Kidney (tissue), 13 donors: ENCODE measurements at regions not wholly inside any gene's neighbourhood (a gene's known extent, or its start where the extent isn't known, plus 50 kb on each side); places are given as distances from the start of the nearest gene placed in this dataset.

Experiments used
- DNase-seq, 5 donors: peaks; one replicate each; pipeline ENCODE4 v3.0.0-alpha.2; 2013 to 2020
- FAIRE-seq: peaks from 2 replicates; lab custom pipeline; 2012; peaks lifted over from hg19 to GRCh38; lab: Jason Lieb, UNC
- H3K27ac ChIP-seq, 2 donors: one replicate each; pipeline ENCODE4 v1.7.0; 2013; ENCODE audit warnings: low read depth in 2 of 2, low read length in 2 of 2, inconsistent platforms in 1 of 2
- H3K27me3 ChIP-seq: one replicate; pipeline ENCODE4 v1.7.1; 2013; ENCODE audit warnings: low read length, inconsistent platforms; ENCODE audit not compliant: control insufficient read depth, insufficient read depth
- H3K36me3 ChIP-seq, 3 donors: one replicate each; pipeline versions ENCODE4 v1.7.0 to v1.7.1; 2013; ENCODE audit warnings: low read length in 3 of 3, control low read depth in 1 of 3, inconsistent platforms in 1 of 3; ENCODE audit not compliant: insufficient read depth in 3 of 3, control insufficient read depth in 2 of 3
- H3K4me1 ChIP-seq, 3 donors: one replicate each; pipeline versions ENCODE4 v1.7.0 to v1.7.1; 2013; ENCODE audit warnings: low read length in 3 of 3, inconsistent platforms in 1 of 3, low read depth in 1 of 3; ENCODE audit not compliant: control insufficient read depth in 2 of 3, insufficient read depth in 2 of 3
- H3K4me3 ChIP-seq, 3 donors: one replicate each; pipeline versions ENCODE4 v1.7.0 to v1.8.1; 2013; ENCODE audit warnings: low read length in 3 of 3, control low read depth in 1 of 3, inconsistent platforms in 1 of 3
- H3K9ac ChIP-seq, 3 donors: one replicate each; pipeline versions ENCODE4 v1.7.0 to v1.7.1; 2013; ENCODE audit warnings: low read length in 3 of 3, control low read depth in 1 of 3, inconsistent platforms in 1 of 3
- H3K9me3 ChIP-seq, 3 donors: one replicate each; pipeline versions ENCODE4 v1.7.0 to v1.7.1; 2013; ENCODE audit warnings: low read length in 3 of 3, control low read depth in 1 of 3, inconsistent platforms in 1 of 3; ENCODE audit not compliant: control insufficient read depth in 2 of 3, insufficient read depth in 1 of 3
- CTCF ChIP-seq: IDR thresholded peaks from 3 replicates; pipeline ENCODE4 v1.5.1; 2012; ENCODE audit warnings: mild to moderate bottlenecking, moderate library complexity, borderline replicate concordance; ENCODE audit not compliant: insufficient read depth; ENCODE audit errors: extremely low read depth
- intact Hi-C: fragments of 100-400 bp; cut with DNase I; formaldehyde crosslinking; loops from one replicate; pipeline ENCODE4 v1.11.1; 2022
- donor health status: control.
- donor health status: control.
- donor health status: control.
- donor health status: control.
- donor health status: control.
- donor health status: DM: yes; HTN: yes; CAD: no.
- donor health status: Normal renal cell carcinoma (clear cell type).

DNA sequence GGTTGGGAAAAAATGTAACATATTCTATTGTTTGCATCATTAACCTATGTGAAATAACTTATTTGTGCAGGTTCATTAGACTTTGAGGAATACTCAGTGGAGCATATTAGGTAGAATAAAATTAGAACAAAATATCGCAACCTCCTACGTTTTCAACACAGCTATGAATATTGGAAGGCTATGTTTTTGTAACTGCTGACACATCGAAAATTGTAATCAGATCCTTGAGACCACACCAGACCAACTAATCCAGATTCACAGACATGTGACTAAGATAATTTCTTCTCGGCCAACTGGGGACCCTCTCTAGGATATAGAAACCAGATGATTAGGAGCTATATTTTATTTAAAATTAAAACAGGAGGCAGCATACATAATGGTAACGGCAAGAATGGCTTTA is 77.5 kb upstream of the VWC2 start:
- DNase-seq, result no peak
- TF ChIP-seq CTCF, result no peak
- intact Hi-C loops, result no loop called here
- Histone ChIP-seq H3K36me3 (no peaks in the 10 kb centered on the region), H3K4me1 (no peaks in the 10 kb centered on the region), H3K27ac (no peak overlapping the region), H3K4me3 (no peak overlapping the region), H3K9me3 (no peaks in the 10 kb centered on the region), H3K27me3 (no peaks in the 10 kb centered on the region), H3K9ac (no peak overlapping the region)
- no peak for FAIRE-seq

DNA sequence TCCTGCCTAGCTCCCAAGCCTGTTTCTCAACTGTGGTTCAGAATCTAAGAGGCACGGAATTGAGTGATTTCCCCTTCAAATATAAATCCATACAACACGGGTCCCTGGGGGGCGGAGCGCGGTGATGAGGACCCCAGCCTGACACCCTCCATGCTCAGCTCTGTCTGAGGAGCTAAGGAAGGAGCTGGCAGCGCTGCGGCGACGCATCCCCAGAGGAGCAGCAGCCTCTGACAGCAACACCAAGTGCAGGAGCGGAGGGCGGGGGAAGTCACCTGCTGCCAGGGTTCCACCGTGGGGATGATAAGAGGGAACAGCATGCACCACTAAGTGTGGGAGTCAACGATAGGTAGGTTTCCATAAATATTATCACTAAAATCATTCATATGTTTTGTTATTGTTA is 72.6 kb upstream of the VWC2 start:
- Histone ChIP-seq H3K9ac (no peak overlapping the region), H3K27ac (no peak overlapping the region), H3K4me3 (no peak overlapping the region), H3K4me1 (no peaks in the 10 kb centered on the region), H3K36me3 (no peaks in the 10 kb centered on the region), H3K27me3 (no peaks in the 10 kb centered on the region), H3K9me3 (no peaks in the 10 kb centered on the region)
- DNase-seq (no peak), FAIRE-seq (no peak)
- no peak for TF ChIP-seq CTCF
- intact Hi-C loops, result no loop called here

DNA sequence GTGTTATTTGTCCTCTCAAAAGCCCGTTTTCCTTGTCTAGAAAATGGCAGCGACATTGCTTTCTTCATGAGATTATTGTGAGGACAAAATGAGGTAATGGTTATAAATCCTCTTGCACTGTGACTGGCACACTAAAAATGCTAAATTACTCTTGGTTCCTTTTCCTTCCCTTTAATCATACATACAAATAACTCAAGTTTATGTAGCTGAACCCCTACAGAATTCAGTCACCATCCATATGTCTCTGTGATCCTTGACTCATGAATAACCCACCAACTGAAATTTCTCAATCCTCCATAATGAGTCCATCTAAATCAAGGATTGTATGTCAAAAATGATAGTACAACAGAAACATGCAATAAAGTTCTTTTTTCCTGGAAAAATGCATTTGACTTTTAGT is 71.3 kb upstream of the VWC2 start:
- FAIRE-seq, result no peak

More for the DNA sequence above, 71.3 kb upstream of the VWC2 start:
- no peak for TF ChIP-seq CTCF
- H3K27ac ChIP-seq, result no peak overlapping the region
- no peaks in the 10 kb centered on the region for H3K27me3 ChIP-seq
- no peaks in the 10 kb centered on the region for H3K4me1 ChIP-seq
- no peak overlapping the region for H3K9ac ChIP-seq
- intact Hi-C loops, result no loop called here
- no peak overlapping the region for H3K4me3 ChIP-seq
- peak in 1 of 5 donors; percentile 30 for DNase-seq
- H3K9me3 ChIP-seq, result no peaks in the 10 kb centered on the region
- no peaks in the 10 kb centered on the region for H3K36me3 ChIP-seq
